Stimulated activated CD4-positive, alpha-beta T cell treated with anti-CD3 and anti-CD28 coated beads, Interleukin-4, amount 100 ng/mL, for 1 hour (primary cell): ENCODE measurements at regions not wholly inside any gene's neighbourhood (a gene's known extent, or its start where the extent isn't known, plus 50 kb on each side); places are given as distances from the start of the nearest gene placed in this dataset.
"Not testable (repeated sequence)": the region's sequence is repeated elsewhere in the genome, so short reads cannot be mapped to it uniquely, and the experiment has no call there.

Source experiments
- DNase-seq: peaks from one replicate; pipeline ENCODE4 v3.0.0-alpha.2; 2020

- no peak for DNase-seq
Measured at GRCh38 chr20:56773749-56774148, 144.6 kb downstream of the TFAP2C start.

DNA sequence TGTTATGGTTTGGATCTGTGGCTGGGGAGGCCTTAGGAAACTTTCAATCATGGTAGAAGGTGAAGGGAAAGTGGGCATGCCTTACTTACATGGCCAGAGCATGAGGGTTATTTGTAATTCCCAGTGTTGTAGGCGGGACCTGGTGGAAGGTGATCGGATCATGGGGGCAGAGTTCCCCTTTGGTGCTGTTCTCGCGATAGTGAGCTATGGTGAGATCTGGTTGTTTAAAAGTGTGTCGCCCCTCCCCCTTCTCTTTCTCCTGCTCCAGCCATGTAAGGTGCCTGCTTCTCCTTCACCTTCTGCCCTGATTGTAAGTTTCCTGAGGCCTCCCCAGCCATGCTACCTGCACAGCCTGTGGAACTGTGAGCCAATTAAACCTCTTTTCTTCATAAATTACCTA, 145.8 kb downstream of the TFAP2C start:
- no peak for DNase-seq

- DNase-seq = no peak
Measured at GRCh38 chr20:56776345-56776744, 147.2 kb downstream of the TFAP2C start.

GRCh38 chr20:56778765-56779195, 149.7 kb downstream of the TFAP2C start:
- DNase-seq = no peak

- DNase-seq = no peak
Measured at GRCh38 chr20:56779452-56780143, 150.5 kb downstream of the TFAP2C start.

DNA sequence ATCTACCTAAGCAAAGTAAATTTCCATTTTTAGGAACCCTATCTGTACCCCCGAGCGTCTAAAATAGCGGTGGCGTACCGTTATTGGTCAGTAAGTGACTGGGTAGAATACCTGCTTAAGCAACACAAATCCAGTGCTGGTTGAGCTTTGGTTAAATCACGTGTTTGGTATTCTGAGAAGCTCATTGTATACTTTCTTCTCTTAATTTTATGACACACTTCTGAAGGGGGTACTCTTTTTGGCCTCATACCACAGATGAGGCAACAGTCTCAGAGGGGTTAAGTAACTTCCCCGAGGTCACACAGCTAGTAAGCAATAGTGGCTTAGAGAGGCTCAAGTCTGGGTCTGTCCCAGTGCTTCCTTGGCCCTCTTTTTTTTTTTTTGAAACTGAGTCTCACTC, 151.2 kb downstream of the TFAP2C start:
- no peak for DNase-seq

GRCh38 chr20:56781108-56781739, 152.1 kb downstream of the TFAP2C start:
- DNase-seq = no peak

DNA sequence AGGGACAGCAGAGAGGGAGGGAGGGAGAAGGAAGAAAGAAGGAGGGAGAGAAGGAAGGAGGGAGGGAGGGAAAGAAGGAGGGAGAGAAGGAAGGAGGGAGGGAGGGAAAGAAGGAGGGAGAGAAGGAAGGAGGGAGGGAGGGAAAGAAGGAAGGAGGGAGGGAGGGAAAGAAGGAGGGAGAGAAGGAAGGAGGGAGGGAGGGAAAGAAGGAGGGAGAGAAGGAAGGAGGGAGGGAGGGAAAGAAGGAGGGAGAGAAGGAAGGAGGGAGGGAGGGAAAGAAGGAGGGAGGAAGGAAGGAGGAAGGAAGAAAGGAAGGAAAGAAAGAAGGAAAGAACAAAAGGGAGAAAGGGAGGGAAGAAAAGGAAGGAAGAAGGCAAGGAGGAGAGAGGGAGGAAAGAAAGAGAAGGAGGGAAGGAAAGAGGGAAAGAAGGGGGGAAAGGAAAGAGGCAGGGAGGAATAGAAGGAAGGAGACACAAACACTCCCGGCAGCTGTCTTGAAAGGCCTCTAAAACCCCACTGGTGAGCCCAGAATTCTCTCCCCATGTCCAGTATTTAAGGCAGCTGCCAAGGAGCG, 153.0 kb downstream of the TFAP2C start:
- DNase-seq = not testable (repeated sequence)

DNA sequence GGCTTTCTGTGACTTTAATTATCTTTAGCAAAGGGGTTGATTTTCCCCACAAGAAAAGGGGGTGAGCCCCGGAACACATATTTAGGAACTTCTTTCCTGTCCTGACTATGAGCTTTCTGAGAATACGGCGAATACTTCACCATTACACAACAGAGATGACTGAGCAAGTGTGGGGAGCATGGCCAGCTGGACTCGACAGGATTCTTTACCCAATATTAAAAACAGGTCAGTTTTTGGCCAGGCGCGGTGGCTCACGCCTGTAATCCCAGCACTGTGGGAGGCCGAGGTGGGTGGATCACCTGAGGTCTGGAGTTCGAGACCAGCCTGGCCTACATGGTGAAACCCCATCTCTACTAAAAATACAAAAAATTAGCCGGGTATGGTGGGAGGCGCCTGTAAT, 153.7 kb downstream of the TFAP2C start:
- not testable (repeated sequence) for DNase-seq

GRCh38 chr20:56783826-56784225, 154.7 kb downstream of the TFAP2C start:
- no peak for DNase-seq

- DNase-seq = no peak
Measured at GRCh38 chr20:56786503-56786902, 157.4 kb downstream of the TFAP2C start.

DNA sequence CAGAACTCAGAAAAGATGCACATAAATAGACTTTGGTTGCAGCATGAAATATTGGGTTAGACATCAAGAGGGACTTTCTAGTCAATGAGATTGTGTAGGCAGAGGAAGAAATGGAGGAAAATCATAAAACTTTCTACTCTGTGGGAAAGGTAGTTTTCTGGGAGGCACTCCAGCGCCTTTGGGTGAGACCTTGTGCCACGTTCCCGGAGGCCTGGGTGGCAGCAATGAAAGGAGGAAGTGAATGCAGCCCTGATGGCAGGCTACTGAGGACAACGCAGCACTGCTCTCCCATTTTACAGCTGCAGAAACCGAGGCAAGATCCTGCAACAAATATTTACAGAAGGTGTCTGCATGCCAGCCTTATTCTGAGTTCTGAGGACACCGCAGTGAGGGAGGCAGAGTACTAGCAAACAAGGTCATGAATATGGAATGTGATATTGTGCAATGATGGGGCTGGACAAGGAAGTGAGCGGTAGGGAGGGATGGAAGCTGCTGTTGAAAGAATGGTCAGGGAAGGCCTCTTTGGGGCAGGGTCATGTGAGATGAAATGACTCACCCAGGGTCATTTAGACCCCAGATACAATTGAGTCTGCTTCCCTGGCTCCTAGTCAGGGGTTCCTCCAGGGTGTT, 159.1 kb downstream of the TFAP2C start:
- no peak for DNase-seq

DNA sequence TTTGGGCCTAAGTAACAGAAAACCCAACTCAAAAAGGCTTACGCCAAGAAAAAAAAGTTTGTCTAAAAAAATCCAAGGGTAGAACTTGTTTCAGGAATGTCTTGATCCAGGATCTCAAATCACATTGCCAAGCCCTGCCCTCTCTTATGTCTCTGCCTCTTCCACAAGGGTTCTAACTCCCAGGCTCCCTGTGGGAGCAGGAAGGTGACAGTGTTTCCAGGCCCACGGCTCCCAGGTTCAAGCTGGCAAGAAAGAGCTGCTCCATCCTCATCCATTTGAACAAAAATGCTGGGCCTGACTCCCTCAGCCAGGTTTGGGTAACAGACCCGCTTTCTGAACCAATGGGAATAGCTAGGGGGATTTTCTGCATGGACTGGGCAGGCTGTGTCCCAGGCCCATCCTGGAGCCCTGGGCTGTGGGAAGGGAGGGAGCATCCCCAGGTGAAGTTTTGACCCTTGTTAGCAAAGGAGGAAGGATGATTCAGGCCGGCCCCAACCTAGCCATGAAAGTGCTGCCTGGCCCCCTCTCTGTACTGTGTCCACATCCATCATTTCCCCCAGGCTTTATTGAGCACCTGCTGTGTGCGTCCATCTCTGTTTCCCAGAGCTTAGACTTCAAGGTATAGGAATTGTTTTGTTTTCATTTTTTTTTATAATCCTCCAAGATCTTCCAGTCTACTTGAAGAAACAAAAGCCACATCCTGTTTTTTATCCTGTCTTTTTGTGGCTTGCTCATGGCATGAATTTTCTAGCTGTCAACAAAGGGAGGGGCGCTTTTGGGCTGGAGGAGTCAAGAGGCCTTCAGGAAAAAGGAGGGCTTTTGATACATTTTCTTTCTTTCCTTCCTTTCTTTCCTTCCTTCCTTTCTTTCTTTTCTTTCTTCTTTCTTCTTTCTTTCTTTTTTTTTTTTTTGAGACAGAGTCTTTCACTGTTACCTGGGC, 159.8 kb downstream of the TFAP2C start:
- no peak for DNase-seq

- no peak for DNase-seq
Measured at GRCh38 chr20:56793916-56794315, 164.8 kb downstream of the TFAP2C start.

DNA sequence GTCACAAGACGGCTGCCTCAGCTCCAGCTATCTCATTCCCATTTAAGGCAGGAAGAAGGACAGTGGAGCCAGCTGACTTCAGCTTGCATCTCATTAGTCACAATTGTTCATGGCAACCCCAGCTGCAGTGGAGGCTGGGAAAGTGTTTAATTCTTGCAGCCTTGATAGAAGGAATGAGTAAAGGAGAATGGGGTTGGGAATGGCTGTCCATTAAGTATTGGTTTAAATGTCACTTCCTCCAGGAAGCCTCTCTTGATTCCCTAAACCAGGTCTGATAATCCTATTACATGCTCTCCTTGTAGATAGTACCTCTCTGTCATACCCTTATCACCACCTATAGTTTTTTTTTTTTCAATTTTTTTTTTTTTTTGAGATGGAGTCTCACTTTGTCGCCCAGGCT, 166.4 kb downstream of the TFAP2C start:
- no peak for DNase-seq

DNA sequence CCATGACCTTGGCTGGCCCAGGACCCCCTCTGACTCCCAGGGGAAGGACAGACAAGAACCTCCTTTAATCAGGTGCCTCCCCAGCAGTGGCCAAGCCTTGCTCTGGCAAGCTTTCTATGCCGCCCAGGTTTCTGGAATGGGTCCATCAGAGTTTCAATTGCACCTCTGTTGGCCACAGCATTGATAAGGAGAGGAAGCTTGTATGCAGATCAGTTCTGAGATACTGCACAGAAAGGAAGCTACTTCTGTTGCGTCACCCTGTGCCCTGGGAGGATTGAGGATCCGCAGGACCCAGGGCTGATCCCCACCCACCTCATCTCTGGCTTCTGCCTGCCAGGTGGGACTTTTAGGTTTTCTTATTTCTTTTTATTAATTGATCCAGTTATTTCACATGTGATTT, 167.2 kb downstream of the TFAP2C start:
- no peak for DNase-seq

DNA sequence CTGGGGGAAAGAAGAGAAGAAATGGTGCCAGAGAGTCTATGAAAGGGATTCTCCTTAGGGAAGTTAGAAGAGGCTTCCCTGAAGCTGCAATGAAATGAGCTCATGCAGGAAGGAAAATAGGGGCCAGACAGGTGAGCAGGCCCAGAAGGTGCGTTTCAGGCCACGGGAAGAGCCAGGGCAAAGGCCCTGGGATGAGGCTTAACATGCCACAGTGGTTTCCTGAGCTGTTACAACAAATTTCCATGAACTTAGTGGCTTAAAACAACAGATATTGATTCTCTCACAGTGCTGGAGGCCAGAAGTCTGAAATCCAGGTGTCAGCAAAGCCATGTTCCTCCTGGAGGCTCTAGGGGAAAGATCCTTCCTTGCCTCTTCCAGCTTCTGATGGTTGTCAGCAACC, 167.9 kb downstream of the TFAP2C start:
- no peak for DNase-seq

- no peak for DNase-seq
Measured at GRCh38 chr20:56798634-56799033, 169.5 kb downstream of the TFAP2C start.

DNA sequence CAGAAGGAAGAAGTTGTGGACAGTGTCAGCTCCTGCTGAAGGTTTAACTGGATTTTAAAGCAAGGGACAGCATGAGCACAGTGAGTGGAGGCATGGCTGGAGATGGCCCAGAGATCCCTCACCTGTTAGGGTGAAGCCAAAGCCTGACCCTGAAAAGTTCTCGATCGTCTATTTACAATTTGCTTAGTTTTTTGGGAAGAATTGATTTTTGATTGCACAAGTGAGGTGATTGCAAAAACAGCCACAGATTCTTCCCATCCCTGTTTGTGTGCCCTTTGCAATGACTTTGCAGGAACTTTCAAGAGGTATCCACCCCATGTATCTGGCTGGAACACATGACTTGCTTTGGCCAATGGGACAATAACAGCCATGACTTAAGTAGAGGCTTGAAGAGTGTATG, 170.1 kb downstream of the TFAP2C start:
- no peak for DNase-seq

- DNase-seq = no peak
Measured at GRCh38 chr20:56800088-56800487, 171.0 kb downstream of the TFAP2C start.

GRCh38 chr20:56801971-56802755, 173.1 kb downstream of the TFAP2C start:
- DNase-seq = no peak

DNA sequence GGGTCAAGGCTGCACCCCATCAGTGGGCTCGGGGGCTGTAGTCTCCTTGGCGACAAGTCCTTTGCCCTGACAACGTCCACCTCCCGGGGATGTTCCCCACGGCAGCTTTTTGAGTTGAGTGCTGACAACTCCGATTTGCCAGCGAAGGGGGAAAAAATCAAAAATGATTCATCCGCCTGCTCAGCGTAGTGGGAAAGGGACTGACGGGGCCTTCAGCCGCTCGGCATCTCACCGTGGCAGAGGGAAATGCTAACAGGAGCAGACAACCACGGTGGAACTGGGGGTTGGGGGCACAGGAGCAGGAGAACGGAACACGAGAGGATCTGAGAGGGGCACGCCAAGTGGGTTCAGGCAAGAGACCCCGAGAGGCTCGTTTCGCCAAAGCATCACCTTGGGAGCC, 173.7 kb downstream of the TFAP2C start:
- DNase-seq = no peak
